Stimulated activated CD4-positive, alpha-beta T cell treated with anti-CD3 and anti-CD28 coated beads, TNF-alpha, amount 100 ng/mL, for 4 hours (primary cell): ENCODE measurements at regions not wholly inside any gene's neighbourhood (a gene's known extent, or its start where the extent isn't known, plus 50 kb on each side); places are given as distances from the start of the nearest gene placed in this dataset.

Experiments used
- DNase-seq, 3 experiments: peaks; one replicate each; pipeline ENCODE4 v3.0.0-alpha.2; 2020; ENCODE audit warnings: low read depth in 3 of 3

DNA sequence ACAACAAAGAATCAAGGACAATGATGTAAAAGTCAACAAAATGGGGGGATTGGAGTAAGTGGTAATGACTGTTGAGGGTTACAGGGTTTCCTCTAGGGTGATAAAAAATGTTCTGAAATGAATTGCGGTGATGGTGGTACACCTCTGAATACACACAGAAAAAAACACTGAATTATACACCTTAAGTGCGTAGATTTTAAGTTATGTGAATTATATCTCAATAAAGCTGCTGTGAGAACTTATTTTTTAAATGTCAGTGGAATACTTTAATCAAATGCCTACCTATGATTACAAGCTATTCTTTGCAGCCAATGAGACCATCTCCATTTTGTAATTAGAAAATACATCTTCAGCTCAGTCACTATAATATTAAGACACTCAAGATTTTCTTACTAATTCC is 53.5 kb downstream of the ZNF608 start:
- DNase-seq = no peak

DNA sequence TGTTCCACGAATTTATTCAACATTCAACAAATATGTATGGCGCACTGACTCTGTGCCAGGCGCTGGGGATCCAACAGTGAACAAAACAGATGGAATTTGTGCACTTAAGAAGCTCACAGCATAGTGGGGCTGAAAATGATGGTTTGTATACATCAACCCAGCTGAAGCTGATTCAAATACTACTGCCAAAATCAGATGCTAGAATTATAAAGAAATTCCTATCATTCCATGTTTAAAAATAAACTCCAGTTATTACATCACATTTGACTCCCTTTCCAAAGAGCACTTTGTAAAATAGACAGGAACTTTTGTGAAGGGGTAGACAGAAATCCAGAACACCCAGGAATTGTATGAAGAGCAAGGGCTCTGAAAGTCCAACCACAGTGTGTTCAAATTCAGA is 54.1 kb downstream of the ZNF608 start:
- no peak for DNase-seq

DNA sequence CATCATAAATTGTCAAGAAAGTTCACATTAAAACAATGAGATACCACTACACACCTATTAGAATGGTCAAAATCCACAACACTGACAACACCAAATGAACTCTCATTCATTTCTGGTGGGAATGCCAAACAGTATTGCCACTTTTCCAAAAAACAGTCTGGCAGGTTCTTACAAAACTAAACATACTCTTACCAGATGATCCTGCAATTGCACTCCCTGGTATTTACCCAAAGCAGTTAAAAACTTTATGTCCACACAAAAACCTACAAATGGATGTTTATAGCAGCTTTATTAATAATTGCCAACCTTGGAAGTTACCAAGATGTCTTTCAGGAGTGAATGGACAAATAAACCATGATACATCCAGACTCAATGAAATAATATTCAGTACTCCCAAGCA is 56.8 kb downstream of the ZNF608 start:
- DNase-seq = no peak

DNA sequence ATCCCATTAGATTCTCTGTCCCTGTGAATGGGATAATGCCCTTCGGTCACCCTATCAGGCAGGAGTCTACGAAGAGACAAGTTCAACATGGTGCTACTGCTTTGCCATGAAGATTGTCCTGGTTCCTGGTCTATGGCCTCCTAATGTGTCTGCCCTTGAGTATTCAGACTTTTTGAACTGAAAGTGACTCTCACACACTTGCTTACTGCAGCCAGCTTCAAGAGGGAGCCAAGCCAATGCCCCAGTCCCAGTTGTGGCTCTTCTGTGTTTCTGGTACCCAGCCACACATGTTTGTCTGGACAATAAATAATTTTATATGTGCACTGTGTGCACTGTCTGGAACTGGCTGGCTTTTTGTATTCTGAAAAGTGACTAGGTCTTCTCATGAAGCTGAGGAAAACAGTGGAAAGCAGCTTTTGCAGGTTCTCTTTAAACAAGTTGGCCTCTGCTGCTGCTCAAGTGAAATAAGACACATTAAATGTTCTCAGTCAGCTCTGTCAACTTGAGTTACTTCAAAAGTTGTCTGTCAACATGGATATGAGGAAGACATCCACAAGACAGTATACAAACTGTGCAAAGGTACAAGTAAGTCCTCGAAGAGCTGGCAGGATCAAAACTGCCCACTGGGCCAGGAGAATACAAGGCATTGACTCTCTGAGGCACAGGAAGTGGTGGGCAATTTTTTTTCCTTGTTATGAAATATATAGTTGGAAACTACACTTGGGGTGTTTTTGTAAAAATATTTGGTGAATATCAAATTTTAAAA is 60.0 kb downstream of the ZNF608 start:
- DNase-seq = no peak

DNA sequence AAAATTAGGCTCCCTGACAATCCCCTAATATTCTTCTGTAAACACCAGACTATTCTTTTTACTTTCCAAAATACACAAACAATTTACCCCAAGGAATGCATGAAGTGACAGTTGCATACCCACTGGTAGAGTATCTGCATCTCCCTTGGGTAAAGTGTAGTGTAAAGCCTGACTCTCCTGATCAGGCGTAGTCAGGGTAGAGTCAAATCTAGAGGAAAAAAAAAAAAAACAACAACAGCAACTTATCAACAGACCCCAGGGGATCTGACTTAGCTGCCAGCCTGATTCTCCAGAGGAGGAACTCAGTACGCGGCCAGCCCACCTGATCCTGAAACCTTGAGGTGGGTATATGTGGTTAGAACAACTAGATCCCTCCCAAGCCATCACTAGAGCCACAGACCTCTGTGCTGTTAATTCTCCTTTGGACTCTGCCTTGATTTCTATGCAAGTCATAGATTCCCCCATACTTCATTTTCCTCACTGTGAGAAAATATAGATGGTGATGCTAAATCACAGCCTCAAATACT is 61.0 kb downstream of the ZNF608 start:
- no peak for DNase-seq

DNA sequence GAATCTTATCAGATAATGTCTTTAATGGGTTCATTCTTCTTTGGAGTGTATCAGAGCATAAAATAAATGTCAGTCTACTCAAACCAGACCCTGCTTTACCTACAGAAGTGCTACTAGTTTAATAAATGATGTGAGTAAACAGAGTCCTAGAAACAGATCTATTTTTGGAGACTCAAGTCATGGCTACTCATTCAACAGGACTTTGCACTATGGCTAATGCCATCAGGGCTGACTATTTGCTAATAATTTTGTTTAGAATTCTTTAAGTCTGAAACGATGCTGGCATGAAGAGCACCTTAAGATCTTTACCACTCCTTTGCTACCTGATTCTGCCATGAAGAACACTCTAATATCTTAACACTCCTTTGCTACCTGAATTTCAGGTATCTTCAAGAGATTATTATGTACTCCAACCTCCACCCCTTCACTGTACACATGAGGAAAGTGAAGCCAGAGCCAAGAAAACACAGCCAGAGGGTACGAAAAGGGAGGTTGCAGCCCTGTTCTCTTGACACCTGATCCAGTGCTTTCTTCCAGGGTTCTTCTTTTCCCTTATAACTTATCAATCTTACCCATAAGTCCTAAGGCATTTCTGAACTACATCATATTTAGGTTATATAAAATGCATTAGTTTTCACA is 62.4 kb downstream of the ZNF608 start:
- DNase-seq = no peak

DNA sequence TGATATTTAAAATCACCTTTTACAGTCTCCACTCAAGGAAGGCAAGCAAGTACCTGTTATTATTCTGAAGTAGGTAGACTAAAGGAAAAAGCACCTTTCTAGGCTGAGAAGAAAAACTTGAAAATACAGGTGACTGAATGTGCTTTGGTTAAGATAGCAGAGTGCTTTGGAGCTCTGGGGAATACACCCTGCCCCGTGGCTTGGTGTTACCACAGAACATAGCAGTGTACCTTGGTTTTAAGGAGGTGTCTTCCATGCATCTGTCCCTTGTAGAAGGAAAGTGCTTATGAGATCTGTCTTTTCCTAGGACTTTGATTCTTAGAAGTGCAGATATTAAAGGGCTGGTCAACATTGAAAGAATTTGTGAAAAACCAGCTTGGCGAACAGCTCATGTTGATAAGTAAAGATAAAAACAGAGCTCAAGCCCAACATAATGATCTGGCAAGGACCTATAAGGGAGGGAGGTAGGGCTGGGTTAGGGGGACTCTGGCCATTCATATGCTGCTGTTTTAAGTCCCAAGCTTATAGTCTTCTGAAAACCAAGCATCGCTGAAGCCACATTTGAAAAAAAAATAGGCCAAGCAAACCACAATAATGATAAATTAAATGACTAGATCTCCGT is 66.8 kb downstream of the ZNF608 start:
- DNase-seq = no peak

DNA sequence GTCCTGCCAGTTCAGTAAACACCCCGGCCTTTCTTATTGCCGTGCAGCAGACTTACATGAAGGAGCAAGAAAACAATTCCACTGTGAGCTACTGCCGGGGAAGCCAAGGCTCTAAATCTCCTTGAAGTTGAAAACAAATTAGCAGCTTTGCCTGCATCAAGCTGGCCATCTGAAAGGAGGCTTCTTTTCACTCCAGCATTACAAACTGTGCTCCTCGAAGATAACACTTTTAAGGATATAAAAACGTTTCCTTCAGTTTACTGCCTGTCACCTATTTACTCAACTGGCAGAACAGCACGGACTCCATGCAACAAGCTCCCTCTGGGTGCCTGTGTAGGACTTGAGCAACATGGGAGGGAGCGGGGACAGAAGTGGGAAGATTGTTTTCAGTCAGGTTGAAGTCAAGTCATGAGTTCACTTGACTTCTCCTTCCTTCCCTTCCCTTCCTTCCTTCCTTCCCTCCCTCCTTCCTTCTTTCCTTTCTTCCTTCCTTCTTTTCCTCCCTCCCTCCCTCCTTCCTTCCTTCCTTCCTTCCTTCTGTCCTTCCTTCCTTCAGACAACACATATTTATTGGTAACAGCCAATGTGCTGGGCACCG is 67.4 kb downstream of the ZNF608 start:
- DNase-seq = no peak

DNA sequence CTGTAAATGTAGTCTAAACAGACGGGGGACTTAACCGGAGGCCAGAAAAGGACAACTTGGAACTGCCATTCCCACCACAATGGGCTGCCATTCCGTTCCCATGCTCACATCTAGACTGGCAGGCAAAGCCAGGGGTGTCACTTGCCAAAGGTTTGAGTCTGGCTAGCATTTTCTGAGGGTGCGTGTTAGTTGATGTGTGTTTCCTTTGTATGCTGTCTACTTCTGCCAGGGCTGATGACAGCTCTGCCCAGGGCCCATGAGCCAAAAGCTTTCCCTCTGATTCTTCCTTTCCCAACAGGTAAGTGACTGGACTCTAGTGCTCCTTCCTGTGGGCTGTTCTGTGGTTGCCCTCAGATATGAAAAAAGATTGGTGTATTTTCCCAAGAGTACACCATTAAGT is 68.0 kb downstream of the ZNF608 start:
- DNase-seq = no peak

DNA sequence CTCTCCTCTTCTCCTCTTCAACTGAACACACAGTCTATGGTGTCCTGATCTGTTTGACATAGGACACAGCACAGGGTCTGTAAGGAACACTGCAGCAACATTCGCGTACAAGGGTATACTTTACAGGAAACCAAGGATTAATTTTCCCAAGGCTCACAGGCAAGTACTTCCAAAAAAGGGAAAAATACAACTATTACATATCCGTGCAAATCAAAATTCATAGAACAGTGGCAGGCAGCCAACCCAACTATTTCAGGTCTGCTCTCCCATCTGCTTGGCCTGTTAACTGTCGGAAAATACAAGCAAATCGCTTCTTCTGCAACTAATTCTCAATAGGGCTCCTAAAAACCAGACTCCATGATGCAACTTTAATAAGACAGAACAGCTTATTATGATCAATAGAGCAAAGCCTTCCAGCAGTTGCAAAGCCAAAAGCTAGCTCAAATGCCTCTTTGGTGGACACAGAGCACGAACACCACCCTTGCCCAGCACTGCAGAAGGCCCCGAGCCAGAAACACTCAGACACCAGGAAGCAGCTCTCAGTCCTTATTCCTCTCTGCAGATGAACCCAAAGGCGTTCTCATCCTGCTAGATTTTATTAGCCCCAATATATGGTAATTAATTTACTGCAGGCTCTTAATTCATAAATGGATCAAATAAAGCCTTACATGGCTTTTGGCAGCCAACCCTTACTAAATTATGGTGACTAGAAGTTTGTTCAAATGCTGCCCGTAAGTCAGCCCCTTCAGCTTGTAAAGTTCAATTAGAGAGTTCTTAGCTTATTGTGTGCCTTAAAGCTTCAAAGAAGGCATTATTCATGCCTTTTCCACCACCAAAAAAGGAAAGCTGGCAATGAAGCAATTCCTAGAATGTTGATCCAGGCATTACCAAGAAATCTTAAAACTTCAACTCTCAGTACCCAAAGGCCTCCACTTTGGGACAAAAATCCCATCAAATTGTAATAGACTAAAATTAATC is 68.8 kb downstream of the ZNF608 start:
- no peak for DNase-seq

DNA sequence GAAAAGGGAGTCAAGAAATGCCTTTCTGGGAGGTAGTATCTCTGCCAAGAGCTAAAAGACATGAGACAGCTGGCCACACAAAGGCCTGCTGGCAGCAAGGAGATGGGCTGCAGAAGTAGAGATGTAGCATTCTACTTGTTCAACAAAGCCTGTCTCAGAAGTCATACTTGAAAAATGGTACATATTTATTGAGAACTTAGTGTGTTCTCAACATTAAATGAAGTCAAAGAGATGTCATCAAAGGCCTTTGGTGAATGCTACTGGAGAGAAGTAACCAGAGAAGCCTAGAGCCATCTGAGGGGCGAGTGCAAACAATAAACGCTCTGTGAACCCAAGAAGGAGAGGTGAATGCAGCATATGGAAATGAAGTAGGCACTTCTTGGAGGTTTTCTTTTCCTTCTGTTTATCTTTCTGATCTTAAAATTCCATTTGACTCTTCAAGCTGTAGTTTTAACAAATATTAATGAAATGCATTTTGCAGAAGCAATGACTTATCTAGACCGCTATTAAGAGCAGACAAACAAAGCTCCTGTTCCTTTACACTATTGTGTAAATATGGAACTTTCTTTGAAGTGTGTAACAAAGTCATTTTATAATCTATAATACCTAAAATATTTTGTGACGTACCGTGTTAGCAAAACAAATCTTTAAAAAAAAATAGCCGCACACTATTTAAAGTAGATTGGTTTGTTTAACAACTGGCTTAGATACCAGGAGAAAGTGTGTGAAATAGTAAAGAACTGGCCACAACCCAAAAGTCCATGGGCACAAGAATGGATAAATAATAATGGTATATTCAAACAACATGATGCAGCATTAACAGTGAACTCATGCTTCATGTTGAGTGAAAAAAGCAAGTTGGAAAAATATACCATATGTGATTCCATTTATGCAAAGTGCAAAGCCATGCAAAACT is 70.2 kb downstream of the ZNF608 start:
- no peak for DNase-seq

DNA sequence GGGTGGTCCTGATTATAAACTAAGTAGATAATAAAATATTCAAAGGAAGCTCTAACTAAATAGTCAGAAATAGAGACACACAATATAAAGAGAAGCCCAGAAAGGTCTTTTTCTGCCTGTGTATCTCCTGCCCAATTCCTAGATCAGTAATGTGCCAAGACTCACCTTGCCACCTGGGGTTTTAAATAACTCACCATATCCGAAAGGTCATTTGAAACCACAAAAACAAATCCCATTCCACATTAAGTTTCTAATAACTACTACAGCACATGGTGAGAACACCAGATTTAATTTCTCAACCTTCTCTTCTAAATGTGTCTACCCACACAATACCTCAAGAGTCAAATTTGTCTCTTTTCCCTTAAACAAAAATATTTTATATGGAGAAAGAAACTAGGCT is 75.2 kb downstream of the ZNF608 start:
- no peak for DNase-seq

DNA sequence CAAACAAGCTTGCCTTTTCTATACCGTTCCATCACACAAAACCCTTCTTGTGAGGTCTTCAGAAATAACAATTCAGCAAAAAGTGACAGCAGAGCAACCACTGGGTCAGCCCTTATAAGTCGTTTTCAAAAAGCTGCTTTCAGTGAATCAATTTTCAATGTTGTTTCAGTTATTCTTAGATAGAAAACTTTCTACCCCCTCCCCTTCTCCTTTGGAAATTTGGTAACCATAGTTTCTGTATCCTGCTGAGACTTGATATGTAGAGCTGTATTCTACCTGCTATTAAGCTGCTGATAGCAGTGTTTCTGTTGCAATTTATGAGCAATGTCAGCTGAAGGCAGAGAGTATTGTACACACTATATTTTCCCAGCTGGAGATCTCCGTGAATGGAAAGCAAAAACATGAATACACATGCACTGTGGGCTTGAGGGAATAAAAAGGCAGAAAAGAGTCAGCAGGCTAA is 75.7 kb downstream of the ZNF608 start:
- no peak for DNase-seq

DNA sequence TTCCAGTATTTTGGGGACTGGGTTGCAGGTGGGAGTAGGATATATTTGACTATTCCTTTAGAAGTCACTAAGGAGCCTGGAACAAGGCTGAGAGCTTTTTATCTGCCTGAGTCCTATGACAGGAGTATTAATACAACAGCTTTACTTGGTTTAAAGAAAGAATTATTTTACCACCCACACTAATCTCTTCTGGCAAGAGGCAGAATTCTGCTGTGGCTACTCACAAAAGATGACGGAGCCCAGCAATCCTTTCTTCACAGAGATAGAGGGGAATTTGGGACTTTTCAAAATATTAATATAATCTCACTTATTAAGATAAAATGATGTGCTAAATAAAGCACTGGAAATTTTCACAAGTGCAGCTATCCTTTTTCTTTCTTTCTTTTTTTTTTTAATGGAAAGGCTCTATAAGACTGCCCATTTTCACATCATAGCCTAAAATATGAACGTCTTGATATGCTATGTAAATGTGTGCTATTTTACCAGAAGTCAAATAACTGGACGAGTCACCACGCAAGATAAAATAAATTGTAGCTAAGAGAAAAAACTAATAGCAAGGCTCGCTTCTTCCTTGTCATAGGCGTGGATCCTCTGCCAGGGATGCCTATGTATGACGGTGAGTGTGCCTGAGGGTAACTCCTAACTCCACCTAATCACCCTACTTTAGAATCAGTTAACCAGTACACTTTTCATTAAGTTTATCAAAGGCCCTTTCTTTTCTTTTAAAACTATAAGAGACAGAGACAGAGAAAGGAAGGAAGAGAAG is 76.3 kb downstream of the ZNF608 start:
- no peak for DNase-seq

DNA sequence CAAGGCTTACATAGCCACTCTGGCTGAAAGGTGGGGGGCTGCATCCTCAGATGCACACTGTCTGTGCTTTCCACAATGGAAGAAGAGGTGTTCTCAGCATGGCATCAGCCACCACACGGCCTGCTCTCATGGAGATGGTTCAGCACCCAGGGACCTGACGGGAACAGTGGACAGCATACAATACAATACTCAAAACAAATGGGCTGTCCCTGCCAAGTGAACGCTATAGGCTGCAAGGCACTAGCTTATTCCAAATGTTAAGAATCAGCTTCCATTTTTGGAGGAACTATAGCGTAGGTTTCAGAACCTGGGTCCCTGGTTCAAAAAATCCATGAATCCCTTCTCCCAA is 77.2 kb downstream of the ZNF608 start:
- no peak for DNase-seq

DNA sequence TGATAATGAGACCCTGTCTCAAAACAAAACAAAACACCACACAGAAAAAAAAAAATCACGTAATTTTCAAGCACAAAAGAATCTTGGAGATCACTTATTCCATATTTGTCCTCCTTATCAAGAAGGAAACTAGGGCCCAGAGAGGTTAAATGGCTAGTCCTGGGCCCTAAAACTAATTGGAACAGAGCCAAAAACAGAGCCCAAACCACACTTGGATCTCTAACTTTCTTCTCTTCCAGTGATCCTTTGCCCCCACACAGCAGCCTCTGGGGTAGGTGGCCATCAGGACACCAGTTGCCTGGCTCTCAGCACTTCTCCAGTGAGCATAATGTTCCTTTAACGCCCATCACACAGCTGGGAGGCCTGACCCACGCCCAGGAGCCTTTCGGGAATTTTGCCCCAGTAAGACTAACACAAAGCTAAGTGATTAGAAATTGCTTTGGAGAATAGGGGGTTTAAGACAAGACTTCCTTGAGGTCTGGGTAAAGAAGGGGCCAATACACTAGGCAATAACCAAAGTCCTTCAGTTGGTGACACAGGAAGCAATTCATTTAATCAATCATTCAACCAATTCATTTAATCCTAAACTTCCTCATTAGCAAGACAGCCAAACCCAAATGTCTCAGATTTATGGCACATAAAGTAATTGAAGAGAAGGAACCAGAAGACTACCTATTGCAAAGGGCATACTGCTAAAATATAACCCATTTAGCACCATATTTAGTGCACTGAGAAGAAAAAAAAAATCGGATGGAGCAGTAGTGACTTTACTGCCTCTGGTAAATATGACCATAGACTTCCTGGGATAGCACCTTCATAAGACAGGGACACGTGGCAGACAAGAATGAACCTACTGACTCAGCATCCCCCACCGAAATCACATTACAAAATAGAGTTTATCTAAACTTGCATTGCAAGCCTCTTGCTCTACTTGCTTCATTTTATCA is 77.8 kb downstream of the ZNF608 start:
- DNase-seq = no peak

DNA sequence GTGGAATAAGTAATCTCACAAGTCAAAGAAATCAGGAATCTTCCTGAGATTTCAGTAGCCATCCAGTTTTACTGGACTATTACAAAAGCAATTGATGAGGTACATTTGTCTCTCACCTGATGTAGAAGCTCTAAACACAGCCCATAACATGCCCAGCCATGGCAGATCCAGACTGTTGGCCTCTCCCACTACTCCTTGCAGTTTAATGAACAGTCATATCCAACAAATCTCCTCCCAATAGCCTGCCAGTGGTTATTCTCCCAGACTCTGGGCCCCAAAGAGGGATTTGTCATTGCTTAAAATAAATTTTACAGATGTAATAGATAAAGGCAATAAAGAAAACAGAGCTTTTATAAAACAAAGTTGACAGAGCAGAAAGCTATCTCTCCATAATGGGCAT is 80.8 kb downstream of the ZNF608 start:
- no peak for DNase-seq

DNA sequence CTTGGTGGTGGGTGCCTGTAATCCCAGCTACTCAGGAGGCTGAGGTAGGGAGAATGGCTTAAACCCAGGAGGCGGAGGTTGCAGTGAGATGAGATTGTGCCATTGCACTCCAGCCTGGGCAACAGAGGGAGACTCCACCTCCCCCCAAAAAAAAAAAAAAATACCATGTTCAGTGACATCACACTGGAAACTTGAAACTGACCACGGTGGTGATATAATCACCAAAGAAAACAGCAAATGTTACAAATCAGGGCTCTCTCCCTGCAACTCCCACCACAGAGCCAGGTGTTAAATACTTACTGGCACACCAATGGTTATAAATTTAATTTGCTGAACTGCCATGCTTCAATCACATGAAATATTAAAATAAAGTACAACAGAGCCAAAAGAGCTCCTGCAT is 81.4 kb downstream of the ZNF608 start:
- no peak for DNase-seq
